D341Med (cell line): ENCODE measurements at regions not wholly inside any gene's neighbourhood (a gene's known extent, or its start where the extent isn't known, plus 50 kb on each side); places are given as distances from the start of the nearest gene placed in this dataset.

Source experiments
- DNase-seq: peaks from one replicate; pipeline ENCODE4 v3.0.0; 2012; ENCODE audit warnings: low spot score

DNA sequence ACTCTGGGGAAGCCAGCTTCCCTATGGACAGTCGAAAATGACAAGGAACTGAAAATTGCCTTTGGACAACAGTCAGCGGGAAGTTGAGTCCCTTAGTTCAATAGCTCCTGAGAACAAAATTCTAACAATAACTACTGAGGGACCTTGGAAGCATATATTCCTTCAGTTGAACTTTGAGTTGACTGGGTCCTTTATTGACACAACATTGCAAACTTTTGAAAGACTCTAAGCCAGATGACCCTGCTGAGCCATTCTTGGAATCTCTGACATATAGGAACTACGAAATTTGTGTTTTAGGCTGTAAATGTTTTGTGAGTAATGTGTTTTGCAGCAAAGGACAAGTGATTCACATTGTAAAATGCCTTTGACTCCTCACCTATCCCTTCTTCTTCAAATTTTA is 548.8 kb upstream of the LCORL start:
- DNase-seq: no peak

- peak; percentile 39 for DNase-seq
These were observed 547.0 kb upstream of the LCORL start for GRCh38 chr4:18568600-18568999.

- no peak for DNase-seq
These were observed 545.6 kb upstream of the LCORL start for GRCh38 chr4:18566970-18567799.

DNA sequence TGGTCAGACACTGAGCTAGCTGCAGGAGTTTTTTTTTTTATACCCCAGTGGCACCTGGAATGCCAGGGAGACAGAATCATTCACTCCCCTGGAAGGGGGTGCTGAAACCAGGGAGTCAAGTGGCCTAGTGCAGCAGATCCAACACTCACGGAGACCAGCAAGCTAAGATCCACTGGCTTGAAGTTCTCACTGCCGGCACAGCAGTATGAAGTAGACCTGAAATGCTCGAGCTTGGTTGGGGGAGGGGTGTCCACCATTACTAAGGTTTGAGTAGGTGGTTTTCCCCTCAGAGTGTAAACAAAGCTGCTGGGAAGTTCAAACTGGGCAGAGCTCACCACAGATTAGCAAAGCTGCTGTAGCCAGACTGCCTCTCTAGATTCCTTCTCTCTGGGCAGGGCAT is 537.9 kb upstream of the LCORL start:
- DNase-seq: no peak

DNA sequence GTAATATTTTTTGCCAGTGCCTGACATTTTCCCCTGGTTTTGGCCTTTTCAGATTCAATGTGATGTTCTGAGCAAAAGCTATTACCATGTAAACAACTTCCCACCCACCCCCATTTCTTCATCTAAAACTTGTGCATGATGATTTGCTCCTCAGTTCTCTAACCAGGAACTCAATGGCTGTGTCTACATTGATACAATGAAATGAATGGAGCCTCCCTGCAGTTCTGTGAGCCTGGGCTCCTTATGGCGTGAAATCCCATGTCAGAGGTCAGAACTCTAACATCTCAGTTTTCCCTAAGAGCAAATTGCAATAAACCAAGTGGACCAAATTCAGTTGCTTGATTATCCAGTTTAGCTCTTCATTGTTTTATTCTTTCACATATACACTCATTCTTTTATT is 534.8 kb upstream of the LCORL start:
- DNase-seq: no peak

GRCh38 chr4:18540349-18540748 is 518.8 kb upstream of the LCORL start:
- no peak for DNase-seq

- DNase-seq: no peak
These were observed 516.6 kb upstream of the LCORL start for GRCh38 chr4:18538121-18538520.

GRCh38 chr4:18536428-18536827 is 514.9 kb upstream of the LCORL start:
- DNase-seq: peak; percentile 36

DNA sequence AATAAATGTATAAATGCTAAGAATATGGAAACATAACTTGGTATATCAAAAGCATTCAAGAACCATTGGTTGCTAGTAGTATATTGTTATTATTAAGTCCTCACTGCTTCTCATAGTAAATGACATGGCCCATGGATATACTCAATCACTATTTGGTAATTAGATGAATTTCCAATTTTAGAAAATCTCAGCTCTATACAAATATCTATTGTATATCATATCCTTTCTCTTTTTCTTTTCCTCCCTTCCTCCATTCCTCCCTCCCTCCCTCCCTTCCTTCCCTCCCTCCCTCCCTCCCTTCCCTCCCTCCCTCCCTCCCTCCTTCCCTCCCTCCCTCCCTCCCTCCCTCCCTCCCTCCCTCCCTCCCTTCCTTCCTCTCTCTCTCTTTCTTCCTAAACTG is 514.4 kb upstream of the LCORL start:
- DNase-seq: no peak

- no peak for DNase-seq
These were observed 511.8 kb upstream of the LCORL start for GRCh38 chr4:18533262-18533775.

GRCh38 chr4:18531731-18532130 is 510.2 kb upstream of the LCORL start:
- no peak for DNase-seq

DNA sequence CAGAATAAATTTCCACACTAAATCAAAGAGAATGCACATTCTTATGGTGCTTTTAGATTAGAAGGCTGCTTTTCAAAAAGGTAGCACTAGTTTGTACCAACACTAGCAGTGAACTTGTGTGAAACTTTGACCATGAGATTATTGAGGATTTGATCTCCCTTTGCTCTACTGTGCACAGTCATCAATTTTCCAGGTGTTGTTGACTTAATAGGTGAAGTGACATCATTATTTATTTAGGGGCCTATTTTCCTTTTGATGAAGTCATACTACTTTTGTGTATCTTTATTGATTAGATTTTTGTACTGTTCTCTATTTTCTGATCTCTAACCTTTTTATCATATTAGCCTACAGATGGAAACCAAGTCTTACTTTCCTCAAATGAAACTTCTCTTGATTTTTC is 507.9 kb upstream of the LCORL start:
- DNase-seq: no peak

DNA sequence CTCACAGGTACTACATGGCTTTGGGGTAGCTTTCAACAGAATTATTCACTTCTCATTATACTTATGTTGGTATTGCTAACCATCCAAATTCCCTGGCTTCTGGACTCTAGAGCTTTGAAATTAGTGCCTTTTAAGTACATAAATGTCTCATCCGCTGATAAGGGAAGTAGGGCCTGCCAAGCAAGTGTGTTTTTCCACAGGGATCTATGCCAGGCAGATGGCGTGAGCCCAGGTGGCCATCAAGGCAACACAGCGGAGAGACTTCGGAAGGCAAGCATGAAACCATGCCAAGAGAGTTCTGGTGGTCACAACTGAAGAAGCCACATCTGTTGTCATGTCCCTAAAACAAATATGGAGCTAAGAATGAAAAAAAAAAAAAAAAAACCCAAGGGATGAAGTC is 503.1 kb upstream of the LCORL start:
- DNase-seq: no peak

- no peak for DNase-seq
These were observed 496.5 kb upstream of the LCORL start for GRCh38 chr4:18518098-18518497.

- no peak for DNase-seq
These were observed 492.3 kb upstream of the LCORL start for GRCh38 chr4:18513861-18514260.

- DNase-seq: no peak
These were observed 491.2 kb upstream of the LCORL start for GRCh38 chr4:18512718-18513117.

- no peak for DNase-seq
These were observed 490.2 kb upstream of the LCORL start for GRCh38 chr4:18511727-18512126.

DNA sequence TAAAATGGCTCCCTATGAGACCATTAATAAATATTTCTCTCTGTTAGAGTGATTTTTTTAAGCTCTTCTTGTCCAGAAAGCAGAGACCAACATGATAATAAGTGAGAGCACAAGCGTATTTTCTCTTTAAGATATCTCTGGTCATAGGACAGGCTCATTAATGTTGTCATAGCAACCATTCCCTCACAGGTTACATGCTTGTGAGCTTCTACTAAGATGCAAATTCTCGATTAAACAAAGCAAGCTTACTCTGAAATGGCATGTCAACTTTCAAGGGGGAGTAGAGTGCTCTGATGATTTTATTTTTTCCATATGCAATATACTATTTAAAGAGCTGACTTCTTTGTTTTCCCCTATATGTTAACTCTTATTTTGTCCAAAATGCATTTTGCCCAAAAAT is 487.2 kb upstream of the LCORL start:
- no peak for DNase-seq

DNA sequence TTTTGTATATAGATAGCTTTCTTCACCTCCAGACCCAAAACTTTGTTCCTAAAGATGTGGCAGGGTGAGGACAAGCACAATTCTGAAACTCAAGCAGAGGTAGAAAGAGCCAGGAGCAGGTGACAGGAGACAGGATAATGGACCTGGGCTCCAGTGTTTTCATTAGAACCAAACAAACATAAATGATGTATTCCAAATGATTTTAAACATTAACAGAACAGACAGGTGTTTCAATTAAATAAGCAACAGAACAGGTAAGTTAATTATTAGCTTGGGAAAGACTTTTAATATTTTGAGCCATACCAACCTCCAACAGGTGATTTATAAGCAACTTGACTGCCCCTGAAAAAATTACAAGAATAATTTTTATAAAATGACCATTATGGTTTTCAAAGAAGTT is 459.4 kb upstream of the LCORL start:
- no peak for DNase-seq

DNA sequence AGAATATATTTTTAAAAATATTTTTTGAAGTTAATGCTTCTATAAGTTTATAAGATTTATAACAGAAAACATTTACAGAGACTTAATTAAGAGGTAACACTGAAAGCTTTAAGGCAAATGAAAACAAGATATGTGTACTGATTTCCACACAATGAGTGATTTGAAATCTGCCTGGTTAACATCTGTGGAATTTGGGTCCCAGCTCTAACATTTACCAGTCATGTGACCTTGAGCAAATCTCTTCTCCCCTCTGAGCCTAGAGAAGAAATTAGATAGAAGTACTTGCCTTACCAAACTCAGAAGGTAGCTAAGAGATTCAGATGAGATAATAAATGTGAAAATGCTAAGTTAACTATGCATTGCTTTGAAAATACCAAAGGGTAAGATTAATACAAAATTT is 458.8 kb upstream of the LCORL start:
- DNase-seq: no peak

DNA sequence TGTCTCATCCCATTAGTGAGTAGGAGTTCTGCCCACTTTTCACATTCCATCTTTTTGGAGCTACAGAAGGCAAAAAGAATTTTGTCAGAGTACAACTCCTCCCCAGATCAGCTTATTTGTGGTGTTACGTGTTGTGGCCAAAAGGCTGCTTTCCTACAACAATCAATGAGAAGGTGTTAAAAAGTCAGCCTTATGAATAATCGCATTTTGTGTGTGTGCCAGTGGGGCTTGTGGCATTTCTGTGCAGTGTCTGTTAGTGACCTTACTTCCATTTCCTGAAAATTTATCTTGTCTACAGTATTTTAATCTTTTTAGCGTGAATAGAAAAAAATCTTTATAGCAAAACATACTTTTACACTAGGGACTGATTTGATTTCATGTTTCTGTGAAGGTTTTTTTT is 458.3 kb upstream of the LCORL start:
- no peak for DNase-seq

GRCh38 chr4:18463987-18464559 is 442.5 kb upstream of the LCORL start:
- no peak for DNase-seq

DNA sequence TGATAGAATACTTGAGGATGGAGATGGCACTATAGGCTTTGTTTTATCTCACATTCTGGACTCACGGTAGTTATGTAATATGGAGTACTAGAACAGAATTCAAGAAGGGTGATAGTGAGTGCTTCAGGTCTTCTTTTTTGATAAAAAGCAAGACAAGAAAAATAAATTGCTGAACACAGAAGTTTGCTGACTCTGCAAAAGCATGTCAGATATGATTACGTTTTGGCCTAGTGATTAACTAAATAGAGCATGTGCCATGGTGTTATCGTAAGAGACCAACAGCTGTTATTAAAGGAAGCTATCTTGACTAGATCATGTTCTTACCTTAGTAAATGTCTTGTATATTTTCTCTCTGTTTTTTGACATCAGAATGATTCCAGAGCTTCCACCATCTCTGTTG is 436.9 kb upstream of the LCORL start:
- DNase-seq: no peak

- DNase-seq: no peak
These were observed 432.8 kb upstream of the LCORL start for GRCh38 chr4:18454349-18454748.
